IMR-90 (cell line): ENCODE measurements at regions not wholly inside any gene's neighbourhood (a gene's known extent, or its start where the extent isn't known, plus 50 kb on each side); places are given as distances from the start of the nearest gene placed in this dataset.
"Not testable (repeated sequence)": the region's sequence is repeated elsewhere in the genome, so short reads cannot be mapped to it uniquely, and the experiment has no call there.

Source experiments
- ATAC-seq: fragments of 200-7000 bp; cut with Tn5 transposase; 2 replicates; pipeline ENCODE4 v1.9.1; 2020; ENCODE audit warnings: low read depth, mild to moderate bottlenecking, moderate library complexity
- BruUV-seq: library from RNA; stranded (reverse); fragments of 400-500 nt; replicated peaks from 2 replicates; lab custom pipeline; 2021; lab: Mats Ljungman, UMichigan
- CTCF ChIA-PET: fragments of 300-600 bp; formaldehyde crosslinking; extraction: SDS; loops from one replicate; lab custom pipeline; 2021; ENCODE audit warnings: antibody characterized with exemption; lab: Yijun Ruan, JAX
- POLR2A ChIA-PET: fragments of 300-600 bp; sonication (Branson Sonifier 250); formaldehyde crosslinking; loops from one replicate; lab custom pipeline; 2022; ENCODE audit warnings: antibody characterized with exemption; ENCODE audit not compliant: unreplicated experiment; lab: Charles Lee
- DNase-seq: peaks from one replicate; pipeline ENCODE4 v3.0.0; 2013
- H2AFZ ChIP-seq: replicated peaks from 2 replicates; pipeline ENCODE3; 2013; ENCODE audit warnings: low read length, mild to moderate bottlenecking; ENCODE audit not compliant: poor library complexity
- H2AK5ac ChIP-seq: 2 replicates; pipeline ENCODE4 v1.6.1; 2013; ENCODE audit warnings: low read depth, low read length, inconsistent platforms
- H2AK9ac ChIP-seq: replicated peaks from 2 replicates; pipeline ENCODE3; 2013; ENCODE audit warnings: mild to moderate bottlenecking, low read depth, low read length, moderate library complexity; ENCODE audit not compliant: poor library complexity
- H2BK120ac ChIP-seq: 2 replicates; pipeline ENCODE4 v1.6.1; 2013; ENCODE audit warnings: low read depth, low read length, inconsistent platforms
- H2BK15ac ChIP-seq: 3 replicates; pipeline ENCODE4 v1.6.1; 2013; ENCODE audit warnings: low read depth, low read length, inconsistent platforms
- H2BK20ac ChIP-seq: 2 replicates; pipeline ENCODE4 v1.6.1; 2013; ENCODE audit warnings: low read depth, mild to moderate bottlenecking, inconsistent platforms, low read length, moderate library complexity
- H2BK5ac ChIP-seq: 2 replicates; pipeline ENCODE4 v1.6.1; 2013; ENCODE audit warnings: mild to moderate bottlenecking, low read depth, low read length, inconsistent platforms; ENCODE audit not compliant: poor library complexity, severe bottlenecking
- H3K14ac ChIP-seq: replicated peaks from 2 replicates; pipeline ENCODE4 v1.6.1; 2013; ENCODE audit warnings: low read depth, low read length, inconsistent platforms
- H3K18ac ChIP-seq: 2 replicates; pipeline ENCODE4 v1.6.1; 2013; ENCODE audit warnings: low read depth, low read length, control low read depth
- H3K23ac ChIP-seq: 2 replicates; pipeline ENCODE4 v1.6.1; 2013; ENCODE audit warnings: low read depth, low read length, inconsistent platforms
- H3K27ac ChIP-seq: 2 replicates; pipeline ENCODE4 v1.5.1; 2013; ENCODE audit warnings: mild to moderate bottlenecking, control low read depth, low read length; ENCODE audit not compliant: insufficient read depth
- H3K27me3 ChIP-seq: 2 replicates; pipeline ENCODE4 v1.6.1; 2013; ENCODE audit warnings: low read length; ENCODE audit not compliant: control insufficient read depth, insufficient read depth
- H3K36me3 ChIP-seq: 2 replicates; pipeline ENCODE4 v1.6.1; 2013; ENCODE audit warnings: low read length, mixed read lengths; ENCODE audit not compliant: control insufficient read depth, insufficient read depth
- H3K4ac ChIP-seq: 2 replicates; pipeline ENCODE4 v1.6.1; 2013; ENCODE audit warnings: low read depth, low read length, inconsistent platforms
- H3K4me1 ChIP-seq: 2 replicates; pipeline ENCODE4 v1.6.1; 2013; ENCODE audit warnings: low read length, mixed read lengths; ENCODE audit not compliant: control insufficient read depth, insufficient read depth
- H3K4me2 ChIP-seq: 2 replicates; pipeline ENCODE4 v1.6.1; 2013; ENCODE audit warnings: low read depth, mild to moderate bottlenecking, control low read depth, low read length, moderate library complexity
- H3K4me3 ChIP-seq: 2 replicates; pipeline ENCODE4 v1.5.1; 2013; ENCODE audit warnings: low read depth, mild to moderate bottlenecking, control low read depth, low read length, moderate library complexity; ENCODE audit not compliant: insufficient read depth
- H3K56ac ChIP-seq: 2 replicates; pipeline ENCODE4 v1.6.1; 2013; ENCODE audit warnings: low read length, inconsistent platforms; ENCODE audit not compliant: insufficient read depth; ENCODE audit errors: extremely low read depth
- H3K79me1 ChIP-seq, 2 experiments: 2 replicates each; pipeline ENCODE4 v1.6.1; 2013; ENCODE audit warnings: low read length in 2 of 2, inconsistent platforms in 1 of 2, low read depth in 1 of 2
- H3K9ac ChIP-seq: 2 replicates; pipeline ENCODE4 v1.6.1; 2013; ENCODE audit warnings: low read depth, low read length, control low read depth
- H3K9me1 ChIP-seq: 2 replicates; pipeline ENCODE4 v1.6.1; 2013; ENCODE audit warnings: low read length, inconsistent platforms; ENCODE audit not compliant: insufficient read depth
- H3K9me3 ChIP-seq: 2 replicates; pipeline ENCODE4 v1.6.1; 2013; ENCODE audit warnings: low read length; ENCODE audit not compliant: control insufficient read depth, insufficient read depth
- H4K20me1 ChIP-seq: 2 replicates; pipeline ENCODE4 v1.6.1; 2013; ENCODE audit warnings: low read length, inconsistent platforms; ENCODE audit not compliant: insufficient read depth
- H4K5ac ChIP-seq: 2 replicates; pipeline ENCODE4 v1.6.1; 2013; ENCODE audit warnings: mild to moderate bottlenecking, low read depth, low read length, control low read depth
- H4K8ac ChIP-seq, 2 experiments: 2 replicates each; pipeline ENCODE4 v1.6.1; 2013; ENCODE audit warnings: low read depth in 2 of 2, low read length in 2 of 2, control low read depth in 1 of 2, inconsistent platforms in 1 of 2
- H4K91ac ChIP-seq: 2 replicates; pipeline ENCODE4 v1.6.1; 2013; ENCODE audit warnings: low read depth, low read length, inconsistent platforms; ENCODE audit not compliant: insufficient read depth
- MAFK ChIP-seq: IDR thresholded peaks from 2 replicates; pipeline ENCODE4 v1.6.1; 2012; ENCODE audit warnings: low read depth, low read length, improper control_type of control experiment
- WGBS, 2 experiments: methylation state at CpG; one replicate each; pipeline versions ENCODE4 v1.1.5 to v1.1.7; 2013; ENCODE audit warnings: missing lambda C conversion rate in 2 of 2; ENCODE audit not compliant: insufficient read length in 1 of 2; ENCODE audit errors: extremely low coverage in 2 of 2; 5-methylcytosine and 5-hydroxymethylcytosine counted together
- dilution Hi-C: fragments of 300-500 bp; cut with HindIII; formaldehyde crosslinking; loops from one replicate; pipeline ENCODE4 v1.14.3; 2018; ENCODE audit warnings: low sequenced_read_pairs; ENCODE audit not compliant: unreplicated experiment
- in situ Hi-C: fragments of 300-500 bp; cut with MboI; formaldehyde crosslinking; loops from 3 replicates; pipeline ENCODE4 v1.14.3; 2019; ENCODE audit warnings: low sequenced_read_pairs, inconsistent platforms, mixed read lengths
- intact Hi-C: fragments of 100-400 bp; cut with micrococcal nuclease; formaldehyde crosslinking; loops from 2 replicates; pipeline ENCODE4 v1.10.0; 2022

DNA sequence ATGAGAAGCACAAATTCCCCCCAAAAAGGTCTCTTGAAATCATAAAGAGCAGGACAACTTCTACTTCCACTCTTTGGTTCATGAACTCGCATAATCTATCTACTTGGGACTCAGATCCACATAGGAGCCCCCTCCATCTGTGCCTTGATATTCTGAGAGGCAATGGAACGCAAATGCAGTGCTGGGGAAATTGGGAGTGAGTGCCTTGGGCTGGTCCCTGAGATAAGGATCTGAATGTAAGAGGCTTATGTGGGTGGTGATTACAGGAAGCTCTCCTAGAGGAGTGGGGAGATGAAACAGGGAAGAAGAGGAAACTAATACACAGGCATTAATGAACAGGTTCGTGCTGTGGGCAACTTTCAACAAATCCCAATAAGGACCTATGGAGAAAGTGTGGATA lies 285.6 kb downstream of the RASEF start:
- H3K4ac ChIP-seq = no peak overlapping the region
- no peak overlapping the region for H2AFZ ChIP-seq
- H4K20me1 ChIP-seq = no peaks in the 10 kb centered on the region
- H3K56ac ChIP-seq = no peak overlapping the region
- no peak overlapping the region for H3K9ac ChIP-seq
- no peak overlapping the region for H3K18ac ChIP-seq
- H2AK5ac ChIP-seq = no peak overlapping the region
- no peak overlapping the region for H3K27ac ChIP-seq
- intact Hi-C loops (no loop called here), dilution Hi-C loops (no loop called here), in situ Hi-C loops (no loop called here)
- ChIA-PET CTCF (no interaction called here), POLR2A (no interaction called here)
- H3K14ac ChIP-seq = no peak overlapping the region
- H3K36me3 ChIP-seq = no peaks in the 10 kb centered on the region
- H4K8ac ChIP-seq = no peak overlapping the region
- H3K9me3 ChIP-seq = no peaks in the 10 kb centered on the region
- H3K23ac ChIP-seq = no peak overlapping the region
- no peak overlapping the region for H2BK15ac ChIP-seq
- H2BK5ac ChIP-seq = no peak overlapping the region
- H3K9me1 ChIP-seq = no peaks in the 10 kb centered on the region
- no peak for TF ChIP-seq MAFK
- no peak for ATAC-seq
- no peak overlapping the region for H4K5ac ChIP-seq
- WGBS, 2 experiments = no CpG with 5 or more reads among the region's 3 CpGs
- no peaks in the 10 kb centered on the region for H3K27me3 ChIP-seq
- no peaks in the 10 kb centered on the region for H3K79me1 ChIP-seq
- no peak overlapping the region for H2BK20ac ChIP-seq
- H2AK9ac ChIP-seq = no peak overlapping the region
- no peak for DNase-seq
- H3K4me3 ChIP-seq = no peak overlapping the region
- no peak overlapping the region for H2BK120ac ChIP-seq
- no peak overlapping the region for H4K91ac ChIP-seq
- no peaks in the 10 kb centered on the region for H3K4me1 ChIP-seq
- no peak overlapping the region for H3K4me2 ChIP-seq
- no TSS peak for BruUV-seq

DNA sequence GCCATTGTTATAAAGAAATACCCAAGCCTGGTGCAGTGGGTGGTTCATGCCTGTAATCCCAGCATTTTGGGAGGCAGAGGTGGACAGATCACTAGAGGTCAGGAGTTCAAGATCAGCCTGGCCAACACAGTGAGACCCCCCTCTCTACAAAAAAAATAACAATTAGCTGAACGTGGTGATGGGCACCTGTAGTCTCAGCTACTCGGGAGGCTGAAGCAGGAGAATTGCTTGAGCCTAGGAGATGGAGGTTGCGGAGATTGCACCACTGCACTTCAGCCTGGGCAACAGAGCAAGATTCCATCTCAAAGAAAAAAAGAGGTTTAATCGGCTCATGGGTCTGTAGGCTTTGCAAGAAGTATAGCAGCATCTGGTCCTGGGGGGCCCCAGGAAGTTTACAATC lies 284.0 kb downstream of the RASEF start:
- H3K9me1 ChIP-seq, H4K20me1 ChIP-seq, H3K4me1 ChIP-seq, H3K14ac ChIP-seq, H2BK20ac ChIP-seq, H3K79me1 ChIP-seq, H2BK120ac ChIP-seq, H4K91ac ChIP-seq, H2BK15ac ChIP-seq, H2AFZ ChIP-seq, H3K9me3 ChIP-seq, dilution Hi-C loops, H3K9ac ChIP-seq, ATAC-seq, H3K36me3 ChIP-seq, H2BK5ac ChIP-seq, H3K23ac ChIP-seq, H3K4me2 ChIP-seq, H4K8ac ChIP-seq, H2AK9ac ChIP-seq, H3K18ac ChIP-seq, H3K27me3 ChIP-seq, H3K4me3 ChIP-seq, H3K27ac ChIP-seq, H3K56ac ChIP-seq, intact Hi-C loops, BruUV-seq, H2AK5ac ChIP-seq, H3K4ac ChIP-seq, in situ Hi-C loops, CTCF ChIA-PET, H4K5ac ChIP-seq, DNase-seq, POLR2A ChIA-PET: not testable (repeated sequence)
- WGBS, 2 experiments = 73% methylated on average over 3 of the region's 4 CpGs; no CpG with 5 or more reads in 1 of the 2 experiments
